ENCODE measurements at regions not wholly inside any gene's neighbourhood (a gene's known extent, or its start where the extent isn't known, plus 50 kb on each side); places are given as distances from the start of the nearest gene placed in this dataset.
A peak's percentile ranks its signal among the peaks of the same experiment; 100 is the strongest.

- no peaks in the 10 kb centered on the region for H3K27me3 ChIP-seq
- peaks cover 0 to 2% of the 10 kb centered on the region in 2 donors for H3K4me1 ChIP-seq
- no peak for DNase-seq (ENCODE audit: low spot score in 2 of 2)
- TF ChIP-seq POLR2AphosphoS5 (IDR thresholded peaks at IDR 0.05) (no peak), POLR2A (IDR thresholded peaks at IDR 0.05) (no peak), CTCF (IDR thresholded peaks at IDR 0.05) (no peak)
- H3K36me3 ChIP-seq: no peaks in the 10 kb centered on the region
- H3K9me3 ChIP-seq: no peaks in the 10 kb centered on the region
- H3K4me3 ChIP-seq: no peak overlapping the region
- H3K27ac ChIP-seq: peak overlapping the region in 1 of 2 donors; percentile 38
- intact Hi-C loops (cut with DNase I; ENCODE audit: low total_unique reads): no loop called here
These were observed 354.9 kb upstream of the HTR2A start for GRCh38 chr13:47251771-47252170.

GRCh38 chr13:47250146-47250545 lies 353.3 kb upstream of the HTR2A start:
- Histone ChIP-seq H3K4me1 (peaks cover 0 to 2% of the 10 kb centered on the region in 2 donors), H3K4me3 (peak overlapping the region in 1 of 3 donors; percentile 25), H3K36me3 (no peaks in the 10 kb centered on the region), H3K27me3 (no peaks in the 10 kb centered on the region), H3K9me3 (no peaks in the 10 kb centered on the region), H3K27ac (peak overlapping the region in 1 of 2 donors; percentile 63)
- TF ChIP-seq POLR2AphosphoS5 (IDR thresholded peaks at IDR 0.05): no peak
- TF ChIP-seq POLR2A (IDR thresholded peaks at IDR 0.05): no peak
- TF ChIP-seq CTCF (IDR thresholded peaks at IDR 0.05): no peak
- intact Hi-C loops (cut with DNase I; ENCODE audit: low total_unique reads): no loop called here
- peak in 1 of 2 donors; percentile 21 for DNase-seq (ENCODE audit: low spot score in 2 of 2)

GRCh38 chr13:47249266-47249665 lies 352.4 kb upstream of the HTR2A start:
- no peaks in the 10 kb centered on the region for H3K9me3 ChIP-seq
- peaks cover 0 to 2% of the 10 kb centered on the region in 2 donors for H3K4me1 ChIP-seq
- no peak overlapping the region for H3K4me3 ChIP-seq
- H3K27me3 ChIP-seq: no peaks in the 10 kb centered on the region
- intact Hi-C loops (cut with DNase I; ENCODE audit: low total_unique reads): no loop called here
- no peak overlapping the region for H3K27ac ChIP-seq
- no peak for TF ChIP-seq POLR2AphosphoS5 (IDR thresholded peaks at IDR 0.05)
- no peak for TF ChIP-seq CTCF (IDR thresholded peaks at IDR 0.05)
- TF ChIP-seq POLR2A (IDR thresholded peaks at IDR 0.05): no peak
- no peaks in the 10 kb centered on the region for H3K36me3 ChIP-seq
- no peak for DNase-seq (ENCODE audit: low spot score in 2 of 2)

GRCh38 chr13:47241446-47241845 lies 344.6 kb upstream of the HTR2A start:
- no peak for DNase-seq (ENCODE audit: low spot score in 2 of 2)
- Histone ChIP-seq H3K4me1 (no peaks in the 10 kb centered on the region), H3K4me3 (no peak overlapping the region), H3K36me3 (no peaks in the 10 kb centered on the region), H3K27ac (no peak overlapping the region), H3K9me3 (no peaks in the 10 kb centered on the region), H3K27me3 (no peaks in the 10 kb centered on the region)
- TF ChIP-seq CTCF (IDR thresholded peaks at IDR 0.05): no peak
- no peak for TF ChIP-seq POLR2A (IDR thresholded peaks at IDR 0.05)
- TF ChIP-seq POLR2AphosphoS5 (IDR thresholded peaks at IDR 0.05): no peak
- intact Hi-C loops (cut with DNase I; ENCODE audit: low total_unique reads): no loop called here

- intact Hi-C loops (cut with DNase I; ENCODE audit: low total_unique reads): no loop called here
- no peaks in the 10 kb centered on the region for H3K36me3 ChIP-seq
- no peak for TF ChIP-seq CTCF (IDR thresholded peaks at IDR 0.05)
- no peak for TF ChIP-seq POLR2A (IDR thresholded peaks at IDR 0.05)
- TF ChIP-seq POLR2AphosphoS5 (IDR thresholded peaks at IDR 0.05): no peak
- H3K9me3 ChIP-seq: no peaks in the 10 kb centered on the region
- no peaks in the 10 kb centered on the region for H3K4me1 ChIP-seq
- no peak overlapping the region for H3K4me3 ChIP-seq
- no peak overlapping the region for H3K27ac ChIP-seq
- DNase-seq (ENCODE audit: low spot score in 2 of 2): no peak
- no peaks in the 10 kb centered on the region for H3K27me3 ChIP-seq
These were observed 342.2 kb upstream of the HTR2A start for GRCh38 chr13:47239025-47239424.
